Left lung (tissue), 4 donors: ENCODE measurements at regions not wholly inside any gene's neighbourhood (a gene's known extent, or its start where the extent isn't known, plus 50 kb on each side); places are given as distances from the start of the nearest gene placed in this dataset.

Experiments used
- ATAC-seq: fragments of 200-7000 bp; cut with Tn5 transposase; one replicate; pipeline ENCODE4 v1.9.1; 2020; ENCODE audit warnings: moderate library complexity
- DNase-seq, 4 donors: peaks; one replicate each; pipeline ENCODE4 v3.0.0-alpha.2; 2013 to 2020
- H3K27ac ChIP-seq, 2 donors: fragments of 200-600 bp; sonication (generic) in 1 of 2; one replicate each; pipeline versions ENCODE4 v1.5.0 to v1.8.0; 2020 to 2021
- H3K27me3 ChIP-seq, 2 donors: fragments of 200-600 bp; sonication (generic) in 1 of 2; one replicate each; pipeline versions ENCODE4 v1.5.0 to v1.8.0; 2020 to 2021
- H3K36me3 ChIP-seq, 2 donors: fragments of 200-600 bp; sonication (generic) in 1 of 2; one replicate each; pipeline versions ENCODE4 v1.5.0 to v1.8.0; 2020 to 2021
- H3K4me1 ChIP-seq, 2 donors: fragments of 200-600 bp; one replicate each; pipeline ENCODE4 v1.8.0; 2021
- H3K4me3 ChIP-seq, 2 donors: fragments of 200-600 bp; sonication (generic) in 1 of 2; one replicate each; pipeline versions ENCODE4 v1.5.0 to v1.8.0; 2020 to 2021; ENCODE audit warnings: mild to moderate bottlenecking in 1 of 2
- H3K9me3 ChIP-seq, 2 donors: fragments of 200-600 bp; sonication (generic) in 1 of 2; one replicate each; pipeline versions ENCODE4 v1.5.0 to v1.8.0; 2020 to 2021
- CTCF ChIP-seq, 2 donors: fragments of 200-600 bp; sonication (generic) in 1 of 2; IDR thresholded peaks; one replicate each; pipeline versions ENCODE4 v1.5.0 to v1.8.0; 2021; ENCODE audit warnings: antibody characterized with exemption in 2 of 2
- intact Hi-C, 2 donors: fragments of 100-400 bp; cut with DNase I; formaldehyde crosslinking; loops; one replicate each; pipeline versions ENCODE4 v1.11.2 to v1.14.2; 2022
- donor health status: DM: no; HTN: yes; CAD: no.
- donor health status: DM: no; HTN: no; CAD: no.

DNA sequence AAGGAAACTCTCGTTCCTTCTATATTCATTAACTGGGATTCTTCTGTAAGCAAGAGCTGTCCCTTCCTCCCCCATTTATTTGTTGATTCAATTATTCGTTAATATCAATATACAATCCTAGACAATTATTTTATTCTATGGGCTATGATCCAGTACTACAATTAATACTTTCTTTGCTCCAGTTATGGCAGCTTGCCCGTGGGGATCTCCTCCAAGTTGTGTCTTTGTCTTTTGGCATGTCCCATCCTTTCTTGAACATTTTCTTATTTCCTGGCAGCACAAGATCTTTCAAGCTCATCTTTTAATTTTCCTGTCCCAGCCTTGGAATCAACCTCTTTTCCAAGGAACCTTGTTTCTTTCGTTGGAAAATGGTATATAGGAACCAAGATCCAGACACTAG lies 249.3 kb downstream of the GAS1 start:
- no peaks in the 10 kb centered on the region for H3K9me3 ChIP-seq
- no peak overlapping the region for H3K4me3 ChIP-seq
- intact Hi-C loops = no loop called here
- DNase-seq (no peak), ATAC-seq (no peak)
- no peaks in the 10 kb centered on the region for H3K4me1 ChIP-seq
- H3K36me3 ChIP-seq = no peaks in the 10 kb centered on the region
- no peak for TF ChIP-seq CTCF (IDR thresholded peaks at IDR 0.05)
- no peak overlapping the region for H3K27ac ChIP-seq
- H3K27me3 ChIP-seq = no peaks in the 10 kb centered on the region

DNA sequence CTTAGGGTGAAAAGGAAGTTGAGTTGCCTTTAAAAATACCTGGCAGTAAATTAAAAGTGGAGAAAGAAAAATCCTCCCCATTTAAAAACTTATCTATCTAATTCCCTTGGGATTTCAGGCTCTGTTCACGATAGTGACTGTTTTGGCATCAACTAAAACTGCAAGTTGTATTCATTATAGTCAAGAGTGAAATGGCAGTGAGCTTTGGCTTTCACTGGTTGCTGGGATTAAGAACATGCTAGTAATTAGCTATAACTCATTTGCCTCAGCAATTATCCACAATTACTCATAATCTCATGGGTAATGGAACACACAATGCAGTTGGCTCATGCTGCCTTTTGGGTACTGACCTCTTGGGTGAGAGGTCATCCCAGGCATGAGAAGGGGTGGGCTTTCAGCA lies 250.1 kb downstream of the GAS1 start:
- intact Hi-C loops = no loop called here
- no peak for TF ChIP-seq CTCF (IDR thresholded peaks at IDR 0.05)
- DNase-seq = no peak
- Histone ChIP-seq H3K9me3 (no peaks in the 10 kb centered on the region), H3K27me3 (no peaks in the 10 kb centered on the region), H3K36me3 (no peaks in the 10 kb centered on the region), H3K4me3 (no peak overlapping the region), H3K27ac (no peak overlapping the region), H3K4me1 (no peaks in the 10 kb centered on the region)
- ATAC-seq = no peak

DNA sequence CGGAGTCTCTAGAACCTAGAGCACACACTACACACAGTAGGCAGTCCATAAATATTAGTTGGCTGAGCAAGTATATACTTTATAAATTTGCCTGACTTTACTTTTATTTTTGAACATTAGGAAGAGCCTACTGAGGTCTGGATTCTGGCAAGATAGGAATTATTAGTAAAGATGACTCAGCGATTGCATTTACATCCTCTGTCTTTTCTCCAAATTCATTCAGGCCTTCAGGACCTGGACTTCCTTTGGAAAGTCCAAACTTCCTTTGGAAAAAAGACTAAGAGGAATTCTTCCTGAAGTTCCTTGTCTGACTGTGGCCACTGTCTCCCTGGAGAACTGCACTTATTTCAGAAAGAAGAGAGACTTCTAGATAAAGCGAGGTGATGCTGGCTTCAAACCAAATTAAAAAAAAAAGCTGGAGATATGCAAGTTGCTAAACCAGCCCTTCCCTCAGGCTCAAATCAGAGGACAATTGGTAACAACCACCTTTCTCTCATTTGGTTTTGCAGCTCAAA lies 251.3 kb downstream of the GAS1 start:
- no peak for DNase-seq
- Histone ChIP-seq H3K27ac (no peak overlapping the region), H3K36me3 (no peaks in the 10 kb centered on the region), H3K27me3 (no peaks in the 10 kb centered on the region), H3K9me3 (no peaks in the 10 kb centered on the region), H3K4me3 (no peak overlapping the region), H3K4me1 (no peaks in the 10 kb centered on the region)
- intact Hi-C loops = no loop called here
- ATAC-seq = no peak
- TF ChIP-seq CTCF (IDR thresholded peaks at IDR 0.05) = no peak

DNA sequence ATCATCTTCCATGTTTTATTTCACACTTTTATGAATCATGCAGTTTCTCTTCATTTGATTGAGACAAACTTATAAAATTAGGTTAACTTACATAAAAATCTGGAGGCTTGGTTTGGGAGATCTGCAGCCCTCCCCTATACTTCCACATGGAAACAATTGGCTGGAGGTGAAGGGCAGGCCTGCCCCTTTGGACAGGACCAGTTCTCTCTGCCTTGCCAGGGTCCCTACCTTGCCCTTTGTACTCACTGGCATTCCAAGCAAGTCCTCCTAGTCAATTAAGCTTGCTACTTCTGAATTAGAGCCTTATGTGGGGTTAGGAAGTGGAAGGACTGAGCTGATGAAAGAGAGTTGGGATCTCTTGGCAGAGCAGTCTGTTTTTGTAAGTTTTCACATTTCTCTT lies 257.3 kb downstream of the GAS1 start:
- no peaks in the 10 kb centered on the region for H3K4me1 ChIP-seq
- H3K9me3 ChIP-seq = no peaks in the 10 kb centered on the region
- H3K27me3 ChIP-seq = no peaks in the 10 kb centered on the region
- intact Hi-C loops = no loop called here
- no peak for TF ChIP-seq CTCF (IDR thresholded peaks at IDR 0.05)
- H3K36me3 ChIP-seq = no peaks in the 10 kb centered on the region
- H3K4me3 ChIP-seq = no peak overlapping the region
- DNase-seq = no peak
- no peak overlapping the region for H3K27ac ChIP-seq
- ATAC-seq = no peak

GRCh38 chr9:86687788-86688187 lies 259.5 kb downstream of the GAS1 start:
- H3K36me3 ChIP-seq = no peaks in the 10 kb centered on the region
- no peak overlapping the region for H3K27ac ChIP-seq
- intact Hi-C loops = no loop called here
- no peaks in the 10 kb centered on the region for H3K9me3 ChIP-seq
- no peaks in the 10 kb centered on the region for H3K27me3 ChIP-seq
- TF ChIP-seq CTCF (IDR thresholded peaks at IDR 0.05) = no peak
- DNase-seq (no peak), ATAC-seq (no peak)
- H3K4me3 ChIP-seq = no peak overlapping the region
- no peaks in the 10 kb centered on the region for H3K4me1 ChIP-seq
